DMS 273 (cell line): ENCODE measurements at regions not wholly inside any gene's neighbourhood (a gene's known extent, or its start where the extent isn't known, plus 50 kb on each side); places are given as distances from the start of the nearest gene placed in this dataset.

Experiments used
- DNase-seq: peaks from one replicate; lab custom pipeline; 2025; ENCODE audit not compliant: unreplicated experiment; lab: John Stamatoyannopoulos, UW

GRCh38 chr1:72847651-72848050, 565.3 kb upstream of the NEGR1 start:
- DNase-seq, result no peak

DNA sequence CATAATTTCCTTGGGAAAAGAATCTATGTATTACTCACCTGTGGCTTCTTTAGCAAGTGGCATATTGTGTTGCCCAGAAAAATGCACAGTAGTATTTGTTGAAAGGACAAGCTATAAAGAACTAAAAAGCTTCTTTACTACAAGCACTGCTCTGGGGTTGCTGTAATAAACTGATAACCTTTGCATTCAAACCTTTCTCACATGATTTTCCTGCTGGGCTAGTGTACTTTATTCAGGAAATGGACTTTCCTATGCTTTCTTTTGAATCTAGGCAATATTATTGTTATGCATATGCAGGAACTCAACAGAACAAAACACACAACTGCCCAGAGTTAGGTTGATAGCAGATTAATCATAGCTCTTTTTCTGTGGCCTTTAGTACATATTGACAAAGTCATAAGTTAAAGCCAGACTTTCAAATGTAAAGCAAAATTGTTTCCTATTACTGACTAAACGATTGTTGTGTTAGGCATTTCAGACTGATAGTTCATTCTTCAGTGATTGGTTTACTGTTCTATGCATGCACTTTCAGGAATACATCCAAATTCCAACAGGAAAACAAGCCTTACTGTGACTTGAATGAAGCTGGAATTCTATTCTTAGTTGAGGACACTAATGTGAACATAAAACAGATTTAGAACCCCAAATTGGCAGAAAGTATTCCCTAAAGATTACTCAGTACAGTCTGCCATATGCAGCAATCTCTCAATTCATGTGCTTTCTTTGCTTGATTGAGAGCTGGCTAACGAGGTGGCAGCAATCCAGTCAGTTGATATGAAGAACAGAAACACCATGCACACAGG, 564.3 kb upstream of the NEGR1 start:
- peak; percentile 8 for DNase-seq

DNA sequence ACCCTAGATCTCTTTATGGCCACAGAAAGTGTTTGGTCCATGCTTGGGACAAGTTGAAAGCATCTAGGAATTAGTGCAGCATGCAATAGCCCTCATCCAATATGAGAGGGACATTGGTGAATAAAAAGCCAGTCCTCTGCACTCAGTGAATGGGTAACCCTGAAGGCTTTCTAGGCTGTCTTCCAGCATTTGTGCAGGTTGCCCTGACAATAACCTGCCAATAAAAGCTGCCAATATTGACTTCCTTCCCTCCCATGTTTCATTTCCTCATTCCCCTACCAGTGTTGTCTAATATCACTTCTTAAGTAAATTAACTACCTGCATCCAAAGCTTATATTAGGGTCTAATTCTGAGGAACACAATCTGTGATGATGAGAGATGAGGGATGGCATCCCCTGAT, 563.6 kb upstream of the NEGR1 start:
- no peak for DNase-seq

DNA sequence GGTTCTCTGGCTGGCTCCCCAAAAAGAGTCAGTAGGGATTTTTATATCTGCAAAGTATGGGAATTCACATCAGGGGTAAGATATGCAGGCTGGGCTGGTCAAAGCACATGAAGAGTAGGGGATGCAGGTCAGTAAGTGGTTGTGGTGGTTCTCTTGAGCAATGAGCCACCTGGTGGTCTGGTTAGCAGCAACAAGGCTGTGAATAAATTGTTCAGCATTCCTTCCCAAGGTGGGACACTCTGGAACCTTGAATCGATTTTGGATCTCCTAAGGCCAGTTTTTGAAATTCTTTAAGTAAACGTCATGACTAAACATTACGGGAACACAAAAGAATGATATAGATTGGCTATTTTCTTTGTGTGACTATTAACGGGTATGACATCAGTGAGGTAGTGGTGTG, 563.0 kb upstream of the NEGR1 start:
- DNase-seq, result peak; percentile 39

DNA sequence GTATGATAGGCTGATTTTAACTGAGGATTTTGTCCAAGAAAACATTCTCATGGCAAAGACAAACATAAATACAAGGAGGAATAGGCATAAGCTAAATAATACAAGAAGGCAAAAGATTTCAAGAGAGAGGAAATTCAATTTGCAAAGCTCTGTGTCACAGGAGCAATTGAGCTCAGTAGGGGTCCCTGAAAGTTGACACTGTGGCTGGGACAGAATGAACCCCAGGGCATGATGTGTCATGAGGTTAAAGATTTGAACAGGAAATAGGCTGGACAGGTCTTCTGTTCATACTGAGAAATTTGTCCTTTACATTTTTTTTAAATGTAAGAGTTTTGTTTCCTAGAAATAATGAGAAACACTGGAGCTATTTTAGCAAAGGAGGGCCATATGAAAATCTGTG, 555.4 kb upstream of the NEGR1 start:
- no peak for DNase-seq

DNA sequence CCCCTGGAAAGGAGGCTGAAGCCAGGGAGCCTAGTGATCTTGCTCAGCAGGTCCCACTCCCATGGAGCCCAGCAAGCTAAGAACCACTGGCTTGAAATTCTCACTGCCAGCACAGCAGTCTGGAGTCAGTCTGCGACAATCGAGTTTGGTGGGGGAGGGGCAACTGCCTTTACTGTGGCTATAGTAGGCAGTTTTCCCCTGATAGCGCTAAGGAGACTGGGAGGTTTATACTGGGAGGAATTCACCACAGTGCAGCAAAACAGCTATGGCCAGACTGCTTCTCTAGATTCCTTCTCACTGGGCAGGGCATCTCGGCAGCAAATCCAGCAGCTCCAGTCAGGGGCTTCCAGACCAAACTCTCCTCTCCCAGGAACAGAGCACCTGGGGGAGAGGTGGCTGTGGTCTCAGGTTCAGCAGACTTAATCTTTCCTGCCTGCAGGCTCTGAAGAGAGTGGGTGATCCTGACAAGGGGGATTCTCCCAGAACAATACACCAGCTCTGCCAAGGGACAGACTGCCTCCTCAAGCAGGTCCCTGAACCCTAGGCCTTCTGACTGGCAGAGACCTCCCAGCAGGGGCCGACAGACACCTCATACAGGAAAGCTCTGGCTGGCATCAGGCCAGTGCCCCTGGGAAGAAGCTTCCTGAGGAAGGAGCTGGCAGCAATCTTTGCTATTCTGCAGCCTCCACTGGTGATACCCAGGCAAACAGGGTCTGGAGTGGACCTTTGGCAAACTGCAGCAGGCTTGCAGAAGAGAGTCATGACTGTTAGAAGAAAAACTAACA, 548.5 kb upstream of the NEGR1 start:
- peak; percentile 1 for DNase-seq

- DNase-seq, result no peak
These were observed 544.9 kb upstream of the NEGR1 start for GRCh38 chr1:72827278-72827677.

DNA sequence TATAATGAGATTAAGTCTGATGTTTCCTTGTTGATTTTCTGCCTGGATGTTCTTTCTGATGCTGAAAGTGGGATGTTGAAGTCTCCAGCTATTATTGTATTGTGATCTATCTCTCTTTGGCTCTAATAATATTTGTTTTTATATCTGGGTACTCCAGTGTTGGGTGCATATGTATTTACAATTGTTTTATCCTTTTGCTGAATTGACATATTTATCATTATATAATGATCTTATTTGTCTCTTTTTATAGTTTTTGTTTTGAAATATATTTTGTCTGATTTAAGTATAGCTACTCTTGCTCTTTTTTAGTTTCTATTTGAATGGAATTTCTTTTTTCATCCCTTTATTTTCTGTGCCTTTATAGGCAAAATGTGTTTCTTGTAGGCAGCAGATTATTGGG, 522.2 kb upstream of the NEGR1 start:
- no peak for DNase-seq

GRCh38 chr1:72781038-72781437, 498.7 kb upstream of the NEGR1 start:
- no peak for DNase-seq

- no peak for DNase-seq
These were observed 497.9 kb upstream of the NEGR1 start for GRCh38 chr1:72780212-72780611.

GRCh38 chr1:72777918-72778317, 495.6 kb upstream of the NEGR1 start:
- no peak for DNase-seq

- no peak for DNase-seq
These were observed 481.1 kb upstream of the NEGR1 start for GRCh38 chr1:72763481-72763880.

GRCh38 chr1:72759486-72759885, 477.1 kb upstream of the NEGR1 start:
- DNase-seq, result no peak

- no peak for DNase-seq
These were observed 475.5 kb upstream of the NEGR1 start for GRCh38 chr1:72757843-72758242.

DNA sequence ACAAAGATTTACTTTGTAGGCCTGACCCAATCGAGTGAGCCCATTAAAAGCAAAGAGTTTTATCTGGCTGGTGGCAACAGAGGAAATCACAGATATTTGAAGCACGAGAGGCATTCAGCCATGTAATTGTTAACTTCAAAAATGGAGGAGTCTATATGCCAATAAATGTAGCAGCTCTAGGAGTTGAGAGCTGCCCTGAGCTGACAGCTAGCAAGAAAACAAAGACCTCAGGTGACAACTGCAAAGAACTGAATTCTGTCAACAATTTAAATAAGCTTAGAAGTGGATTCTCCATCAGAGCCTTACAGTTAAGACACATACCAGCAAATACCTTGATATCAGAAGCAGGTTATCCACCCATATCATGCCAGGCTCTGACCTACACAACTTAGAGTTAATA, 463.1 kb upstream of the NEGR1 start:
- DNase-seq, result no peak

- no peak for DNase-seq
These were observed 452.1 kb upstream of the NEGR1 start for GRCh38 chr1:72734415-72734814.

DNA sequence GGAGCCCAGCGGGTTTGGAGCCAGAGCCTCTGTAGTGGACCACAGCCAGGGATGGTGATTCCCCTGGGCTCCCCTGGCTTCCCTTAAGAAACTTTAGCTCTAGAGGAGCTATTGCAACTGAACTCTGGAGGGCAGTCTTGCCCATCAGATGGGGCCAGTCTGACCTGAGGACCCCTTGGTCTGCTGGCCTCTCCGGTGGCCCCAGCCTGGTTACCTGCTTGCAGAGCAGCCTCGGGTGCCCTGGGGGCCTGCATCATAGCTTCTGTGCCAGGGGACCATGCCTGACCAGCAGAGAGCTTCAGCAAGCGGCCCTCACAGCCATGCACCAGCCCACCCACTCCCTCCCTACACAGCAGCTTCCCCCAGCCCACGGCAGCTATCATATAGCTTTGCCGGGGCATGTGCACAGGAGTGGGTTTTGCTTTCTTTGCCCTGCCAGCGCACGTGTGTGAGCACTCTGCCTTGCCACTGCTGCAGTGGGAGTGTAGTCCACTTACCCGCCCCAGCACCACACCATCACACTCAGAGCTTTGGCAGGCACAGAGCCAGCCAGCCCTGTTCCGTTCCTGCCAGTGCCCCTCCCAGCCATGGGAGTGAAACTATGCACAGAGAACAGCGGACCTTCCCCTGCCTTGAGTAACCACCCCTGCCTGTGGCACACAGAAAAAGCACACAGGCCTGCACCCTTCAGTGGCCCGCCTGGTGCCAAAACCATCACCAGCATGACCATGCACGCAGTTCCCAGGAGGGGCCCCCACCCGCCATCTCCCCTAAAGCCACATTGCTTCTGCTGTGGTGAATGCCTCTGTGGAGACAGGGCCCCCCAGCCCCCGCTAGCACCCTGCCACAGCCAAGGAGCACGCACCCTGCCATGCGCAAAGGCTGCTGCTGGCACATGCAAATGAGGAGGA, 442.9 kb upstream of the NEGR1 start:
- DNase-seq, result no peak

- DNase-seq, result no peak
These were observed 423.6 kb upstream of the NEGR1 start for GRCh38 chr1:72705921-72706320.

GRCh38 chr1:72704841-72705477, 422.6 kb upstream of the NEGR1 start:
- DNase-seq, result no peak

- DNase-seq, result no peak
These were observed 415.1 kb upstream of the NEGR1 start for GRCh38 chr1:72697410-72697809.

GRCh38 chr1:72693899-72694298, 411.6 kb upstream of the NEGR1 start:
- DNase-seq, result no peak
